SU-DHL-6 (cell line): ENCODE measurements at regions not wholly inside any gene's neighbourhood (a gene's known extent, or its start where the extent isn't known, plus 50 kb on each side); places are given as distances from the start of the nearest gene placed in this dataset.

ENCODE experiments used
- H2AFZ ChIP-seq: fragments of 200-600 bp; sonication (generic); 2 replicates; pipeline ENCODE4 v1.6.1; 2014; ENCODE audit warnings: low read depth, mild to moderate bottlenecking, moderate library complexity, mixed read lengths, antibody characterized with exemption, low read length; ENCODE audit not compliant: severe bottlenecking
- H3F3A ChIP-seq: fragments of 200-600 bp; shearing (Covaris generic); 2 replicates; pipeline ENCODE4 v1.6.0; 2016; ENCODE audit warnings: antibody characterized with exemption, mild to moderate bottlenecking; ENCODE audit not compliant: insufficient read depth
- H3K27ac ChIP-seq: fragments of 200-600 bp; sonication (generic); 2 replicates; pipeline ENCODE4 v1.5.1; 2016; ENCODE audit warnings: low read depth, mild to moderate bottlenecking, low read length, moderate library complexity, mixed read lengths
- H3K27me3 ChIP-seq: fragments of 200-600 bp; sonication (generic), shearing (Covaris generic); 2 replicates; pipeline ENCODE4 v1.6.0; 2014; ENCODE audit warnings: mild to moderate bottlenecking, low read length
- H3K36me3 ChIP-seq: fragments of 200-600 bp; sonication (generic); 2 replicates; pipeline ENCODE4 v1.6.1; 2014; ENCODE audit warnings: mild to moderate bottlenecking, low read length, mixed read lengths
- H3K4me2 ChIP-seq: fragments of 300-600, 200-600 bp; shearing (Covaris generic), sonication (generic); 2 replicates; pipeline ENCODE4 v1.6.0; 2014; ENCODE audit warnings: low read length, low read depth, mild to moderate bottlenecking; ENCODE audit not compliant: poor library complexity, severe bottlenecking
- H3K4me3 ChIP-seq: fragments of 200-600 bp; sonication (generic); 2 replicates; pipeline ENCODE4 v1.5.1; 2014; ENCODE audit warnings: antibody characterized with exemption, low read length, mild to moderate bottlenecking, mixed read lengths; ENCODE audit not compliant: insufficient read depth, poor library complexity, severe bottlenecking
- H3K79me2 ChIP-seq: fragments of 200-600 bp; sonication (generic); 2 replicates; pipeline ENCODE4 v1.6.1; 2014; ENCODE audit warnings: mild to moderate bottlenecking, low read length, moderate library complexity; ENCODE audit not compliant: insufficient read depth
- H3K9ac ChIP-seq: fragments of 200-600 bp; sonication (generic); 2 replicates; pipeline ENCODE4 v1.7.0; 2014; ENCODE audit warnings: mild to moderate bottlenecking, low read length
- H3K9me2 ChIP-seq: fragments of 200-600 bp; sonication (generic); replicated peaks from 2 replicates; pipeline ENCODE4 v1.6.1; 2014; ENCODE audit warnings: low read length; ENCODE audit not compliant: insufficient read depth
- H3K9me3 ChIP-seq: fragments of 200-600 bp; sonication (generic); 2 replicates; pipeline ENCODE4 v1.6.1; 2014; ENCODE audit warnings: low read length, mixed read lengths; ENCODE audit not compliant: insufficient read depth
- H4K20me1 ChIP-seq: fragments of 200-600 bp; sonication (generic); 2 replicates; pipeline ENCODE4 v1.6.1; 2014; ENCODE audit warnings: low read depth, mild to moderate bottlenecking, antibody characterized with exemption, low read length, moderate library complexity, mixed read lengths
- EZH2phosphoT487 ChIP-seq: fragments of 200-600 bp; sonication (generic), shearing (Covaris generic); conservative IDR thresholded peaks from 2 replicates; pipeline ENCODE4 v1.6.1; 2018; ENCODE audit warnings: mild to moderate bottlenecking, antibody characterized with exemption, low read length, moderate library complexity, mixed read lengths
- TF ChIP-seq, protein P1 (sequence below): fragments of 200-600 bp; sonication (generic); IDR thresholded peaks from one replicate; pipeline ENCODE4 v1.5.1; 2017; ENCODE audit warnings: antibody characterized with exemption, mild to moderate bottlenecking, low read length, moderate library complexity; ENCODE audit not compliant: insufficient read depth, poor library complexity, severe bottlenecking

DNA sequence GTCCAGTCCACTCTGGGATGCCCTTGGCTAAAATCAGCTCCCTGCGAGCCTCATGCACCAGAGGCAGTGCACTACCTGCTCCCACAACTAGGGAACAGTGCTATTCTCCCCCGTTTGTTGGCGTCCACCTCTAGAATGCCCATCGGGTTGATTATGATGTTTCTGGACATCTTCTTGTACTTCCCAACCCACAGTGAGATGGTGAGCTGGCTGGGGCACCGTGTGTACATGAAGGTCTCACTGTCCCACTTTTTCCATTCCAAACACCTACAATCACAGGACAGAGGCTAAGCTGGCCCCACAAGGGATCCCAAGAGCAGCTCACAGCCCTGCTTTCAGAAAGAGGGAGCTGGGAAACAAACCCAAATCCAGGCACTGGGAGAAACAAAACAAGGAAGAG lies 126.2 kb upstream of the ZNF92 start:
- TF ChIP-seq, protein P1, sequence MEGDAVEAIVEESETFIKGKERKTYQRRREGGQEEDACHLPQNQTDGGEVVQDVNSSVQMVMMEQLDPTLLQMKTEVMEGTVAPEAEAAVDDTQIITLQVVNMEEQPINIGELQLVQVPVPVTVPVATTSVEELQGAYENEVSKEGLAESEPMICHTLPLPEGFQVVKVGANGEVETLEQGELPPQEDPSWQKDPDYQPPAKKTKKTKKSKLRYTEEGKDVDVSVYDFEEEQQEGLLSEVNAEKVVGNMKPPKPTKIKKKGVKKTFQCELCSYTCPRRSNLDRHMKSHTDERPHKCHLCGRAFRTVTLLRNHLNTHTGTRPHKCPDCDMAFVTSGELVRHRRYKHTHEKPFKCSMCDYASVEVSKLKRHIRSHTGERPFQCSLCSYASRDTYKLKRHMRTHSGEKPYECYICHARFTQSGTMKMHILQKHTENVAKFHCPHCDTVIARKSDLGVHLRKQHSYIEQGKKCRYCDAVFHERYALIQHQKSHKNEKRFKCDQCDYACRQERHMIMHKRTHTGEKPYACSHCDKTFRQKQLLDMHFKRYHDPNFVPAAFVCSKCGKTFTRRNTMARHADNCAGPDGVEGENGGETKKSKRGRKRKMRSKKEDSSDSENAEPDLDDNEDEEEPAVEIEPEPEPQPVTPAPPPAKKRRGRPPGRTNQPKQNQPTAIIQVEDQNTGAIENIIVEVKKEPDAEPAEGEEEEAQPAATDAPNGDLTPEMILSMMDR = no peak
- no peak for TF ChIP-seq EZH2phosphoT487
- Histone ChIP-seq H3K9me2 (no peaks in the 10 kb centered on the region), H3K4me2 (no peak overlapping the region), H3F3A (no peaks in the 10 kb centered on the region), H4K20me1 (no peaks in the 10 kb centered on the region; the same call in 1 of the 2 replicates), H2AFZ (no peak overlapping the region), H3K9me3 (no peaks in the 10 kb centered on the region), H3K9ac (no peak overlapping the region), H3K79me2 (no peaks in the 10 kb centered on the region), H3K4me3 (no peak overlapping the region), H3K36me3 (no peaks in the 10 kb centered on the region), H3K27me3 (no peaks in the 10 kb centered on the region), H3K27ac (no peak overlapping the region)

DNA sequence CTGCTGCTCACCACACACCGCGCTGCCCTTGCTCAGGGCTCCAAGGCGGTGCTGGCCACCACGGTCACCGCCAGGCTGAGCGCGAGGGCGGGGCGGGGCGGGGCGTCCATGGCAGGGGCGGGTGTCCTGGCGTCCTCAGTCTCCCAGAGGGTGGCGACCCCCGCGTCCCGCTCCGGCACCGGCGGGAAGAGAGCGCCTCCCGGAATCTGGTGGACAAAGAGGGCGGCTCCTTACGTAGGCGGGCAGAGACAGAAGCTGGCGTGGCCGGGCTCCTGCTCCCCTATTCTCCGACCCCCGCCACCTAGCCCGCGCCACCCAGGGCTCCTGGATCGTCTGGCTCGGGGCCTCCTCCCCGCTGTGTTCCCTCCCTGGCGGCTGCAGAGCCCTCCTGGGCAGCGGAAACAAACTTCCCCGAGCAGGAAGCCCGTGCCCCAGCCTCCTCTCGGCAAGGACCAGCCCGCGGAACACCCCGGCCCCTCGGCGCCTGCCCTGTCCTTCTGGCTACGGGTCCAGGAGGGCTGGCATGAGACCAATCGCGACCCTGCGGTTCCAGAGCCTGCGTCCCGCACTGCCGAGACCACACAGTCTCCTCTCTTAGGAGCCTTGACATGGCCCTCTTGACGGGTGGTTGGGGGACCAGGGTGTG lies 133.8 kb upstream of the ZNF92 start:
- Histone ChIP-seq H3K27ac (no peak overlapping the region), H4K20me1 (no peaks in the 10 kb centered on the region; the same call in 1 of the 2 replicates), H3K27me3 (no peaks in the 10 kb centered on the region), H2AFZ (no peak overlapping the region), H3K79me2 (no peaks in the 10 kb centered on the region), H3K4me3 (no peak overlapping the region), H3K4me2 (no peak overlapping the region), H3K36me3 (no peaks in the 10 kb centered on the region), H3F3A (no peaks in the 10 kb centered on the region), H3K9me2 (no peaks in the 10 kb centered on the region), H3K9me3 (no peaks in the 10 kb centered on the region), H3K9ac (no peak overlapping the region)
- TF ChIP-seq, protein P1 = no peak
- no peak for TF ChIP-seq EZH2phosphoT487

- Histone ChIP-seq H3K9me2 (no peaks in the 10 kb centered on the region), H3K36me3 (no peaks in the 10 kb centered on the region), H3K4me3 (no peak overlapping the region), H3K4me2 (no peak overlapping the region), H3F3A (no peaks in the 10 kb centered on the region), H3K79me2 (no peaks in the 10 kb centered on the region), H2AFZ (no peak overlapping the region), H4K20me1 (no peaks in the 10 kb centered on the region; the same call in 1 of the 2 replicates), H3K9ac (no peak overlapping the region), H3K9me3 (no peaks in the 10 kb centered on the region), H3K27me3 (no peaks in the 10 kb centered on the region), H3K27ac (no peak overlapping the region)
- TF ChIP-seq, protein P1 = no peak
- TF ChIP-seq EZH2phosphoT487 = no peak
Observed at GRCh38 chr7:65239324-65239706, 134.3 kb upstream of the ZNF92 start.
